ENCODE measurements at regions not wholly inside any gene's neighbourhood (a gene's known extent, or its start where the extent isn't known, plus 50 kb on each side); places are given as distances from the start of the nearest gene placed in this dataset.

DNA sequence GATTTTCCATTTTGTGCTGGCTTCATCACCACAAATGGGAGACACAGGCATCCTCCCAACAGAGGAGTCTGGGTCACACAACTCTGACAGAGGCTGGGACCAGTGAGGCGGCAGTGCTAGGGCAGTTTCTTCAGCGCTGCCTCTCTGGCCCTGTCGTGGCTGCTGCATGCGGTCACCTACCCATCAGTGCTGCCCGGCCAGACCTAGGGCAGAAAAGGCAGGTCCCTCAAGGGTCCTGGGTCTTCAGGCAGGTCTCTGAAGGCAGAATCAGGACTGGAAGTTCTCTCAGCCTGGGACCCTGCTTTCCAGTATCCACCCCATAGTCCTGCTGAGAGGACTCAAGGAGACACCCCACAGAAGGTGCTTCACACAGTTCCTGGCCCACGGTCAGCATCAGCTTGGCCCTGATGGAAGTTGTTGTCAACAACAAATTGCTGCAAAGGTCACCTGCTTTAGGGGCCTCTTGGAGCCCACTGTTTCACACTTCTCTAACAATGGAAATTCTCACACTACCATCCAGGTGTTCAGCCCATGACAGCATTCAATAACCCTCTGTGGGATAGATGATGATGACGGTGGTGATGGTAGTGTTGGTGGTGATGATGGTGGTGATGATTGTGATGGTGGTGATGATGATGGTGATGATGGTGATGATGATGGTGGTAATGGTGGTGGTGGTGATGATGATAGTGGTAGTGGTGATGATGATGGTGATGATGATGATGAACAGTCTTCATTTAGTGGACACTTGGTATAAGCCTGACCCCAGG is 146.4 kb upstream of the PPP1R26 start:
- TF ChIP-seq POLR2A (IDR thresholded peaks at IDR 0.05; ENCODE audit: low read depth, low read length), result no peak
- TF ChIP-seq, protein P1, sequence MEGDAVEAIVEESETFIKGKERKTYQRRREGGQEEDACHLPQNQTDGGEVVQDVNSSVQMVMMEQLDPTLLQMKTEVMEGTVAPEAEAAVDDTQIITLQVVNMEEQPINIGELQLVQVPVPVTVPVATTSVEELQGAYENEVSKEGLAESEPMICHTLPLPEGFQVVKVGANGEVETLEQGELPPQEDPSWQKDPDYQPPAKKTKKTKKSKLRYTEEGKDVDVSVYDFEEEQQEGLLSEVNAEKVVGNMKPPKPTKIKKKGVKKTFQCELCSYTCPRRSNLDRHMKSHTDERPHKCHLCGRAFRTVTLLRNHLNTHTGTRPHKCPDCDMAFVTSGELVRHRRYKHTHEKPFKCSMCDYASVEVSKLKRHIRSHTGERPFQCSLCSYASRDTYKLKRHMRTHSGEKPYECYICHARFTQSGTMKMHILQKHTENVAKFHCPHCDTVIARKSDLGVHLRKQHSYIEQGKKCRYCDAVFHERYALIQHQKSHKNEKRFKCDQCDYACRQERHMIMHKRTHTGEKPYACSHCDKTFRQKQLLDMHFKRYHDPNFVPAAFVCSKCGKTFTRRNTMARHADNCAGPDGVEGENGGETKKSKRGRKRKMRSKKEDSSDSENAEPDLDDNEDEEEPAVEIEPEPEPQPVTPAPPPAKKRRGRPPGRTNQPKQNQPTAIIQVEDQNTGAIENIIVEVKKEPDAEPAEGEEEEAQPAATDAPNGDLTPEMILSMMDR (conservative IDR thresholded peaks at IDR 0.05; ENCODE audit: low read depth, low read length), result no peak
- no peak for TF ChIP-seq RCOR1 (IDR thresholded peaks at IDR 0.05; ENCODE audit: insufficient replicate concordance, low read length)
- TF ChIP-seq, protein P2, sequence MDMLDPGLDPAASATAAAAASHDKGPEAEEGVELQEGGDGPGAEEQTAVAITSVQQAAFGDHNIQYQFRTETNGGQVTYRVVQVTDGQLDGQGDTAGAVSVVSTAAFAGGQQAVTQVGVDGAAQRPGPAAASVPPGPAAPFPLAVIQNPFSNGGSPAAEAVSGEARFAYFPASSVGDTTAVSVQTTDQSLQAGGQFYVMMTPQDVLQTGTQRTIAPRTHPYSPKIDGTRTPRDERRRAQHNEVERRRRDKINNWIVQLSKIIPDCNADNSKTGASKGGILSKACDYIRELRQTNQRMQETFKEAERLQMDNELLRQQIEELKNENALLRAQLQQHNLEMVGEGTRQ (IDR thresholded peaks at IDR 0.05; ENCODE audit: low read depth, low read length), result no peak
- TF ChIP-seq MAZ (IDR thresholded peaks at IDR 0.05; ENCODE audit: borderline replicate concordance, low read depth, low read length), result no peak
- no peak for TF ChIP-seq NFE2L2 (IDR thresholded peaks at IDR 0.05; ENCODE audit: low read depth, low read length)
- no peak for TF ChIP-seq CHD1 (IDR thresholded peaks at IDR 0.05; ENCODE audit: low read depth, low read length)
- TF ChIP-seq, protein P3, sequence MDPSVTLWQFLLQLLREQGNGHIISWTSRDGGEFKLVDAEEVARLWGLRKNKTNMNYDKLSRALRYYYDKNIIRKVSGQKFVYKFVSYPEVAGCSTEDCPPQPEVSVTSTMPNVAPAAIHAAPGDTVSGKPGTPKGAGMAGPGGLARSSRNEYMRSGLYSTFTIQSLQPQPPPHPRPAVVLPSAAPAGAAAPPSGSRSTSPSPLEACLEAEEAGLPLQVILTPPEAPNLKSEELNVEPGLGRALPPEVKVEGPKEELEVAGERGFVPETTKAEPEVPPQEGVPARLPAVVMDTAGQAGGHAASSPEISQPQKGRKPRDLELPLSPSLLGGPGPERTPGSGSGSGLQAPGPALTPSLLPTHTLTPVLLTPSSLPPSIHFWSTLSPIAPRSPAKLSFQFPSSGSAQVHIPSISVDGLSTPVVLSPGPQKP (IDR thresholded peaks at IDR 0.05; ENCODE audit: borderline replicate concordance, low read depth, low read length), result no peak

Data from IMR-90 (cell line).